ENCODE measurements at regions not wholly inside any gene's neighbourhood (a gene's known extent, or its start where the extent isn't known, plus 50 kb on each side); places are given as distances from the start of the nearest gene placed in this dataset.

DNA sequence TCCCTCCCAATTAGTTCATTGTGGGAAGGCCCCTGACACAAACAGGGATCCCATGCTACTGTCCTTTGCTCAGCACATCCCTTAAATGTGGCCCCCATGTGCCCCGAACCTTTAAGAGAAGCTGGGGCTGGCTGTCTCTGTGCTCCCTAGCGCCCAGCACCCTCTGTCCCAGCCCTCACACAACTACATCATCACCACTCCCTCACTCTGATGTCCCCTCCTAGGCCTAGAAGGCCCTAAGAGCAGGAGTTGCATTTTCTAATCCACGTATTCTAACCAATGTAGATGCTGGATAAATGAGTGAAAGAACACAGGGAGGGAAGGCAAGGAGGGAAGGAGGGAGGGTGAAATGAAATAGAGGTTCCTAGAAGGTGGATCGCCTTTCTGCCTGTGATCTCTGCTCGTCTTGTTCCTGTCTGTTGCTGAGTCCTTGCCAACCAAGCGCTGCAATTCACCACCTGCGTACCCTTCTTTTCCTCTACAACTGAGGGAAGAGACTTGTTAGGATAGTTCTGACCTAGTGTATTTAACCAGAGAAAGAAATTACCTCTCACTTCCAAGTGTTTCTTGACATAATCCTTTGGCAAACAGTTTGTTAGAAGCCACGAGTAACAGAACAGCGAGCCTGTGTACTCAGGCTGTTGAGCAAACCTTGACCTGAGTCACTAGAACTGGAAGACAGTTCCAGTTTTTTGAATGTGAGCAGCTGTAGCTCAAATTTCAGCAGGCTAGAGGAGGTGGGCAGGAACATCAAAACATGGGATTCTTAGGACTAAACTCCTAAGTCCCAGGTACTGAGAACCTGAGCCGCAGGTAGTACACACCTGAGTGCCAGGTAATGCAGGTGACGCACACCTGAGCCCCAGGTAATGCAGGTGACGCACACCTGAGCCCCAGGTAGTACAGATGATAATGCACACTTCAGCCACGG lies 181.5 kb upstream of the ID2 start:
- Histone ChIP-seq H3K9ac (ENCODE audit: low read length) (no peak overlapping the region), H3K4me3 (replicated peaks in 1 of 2; ENCODE audit: low read depth in 1 of 2, low read length in 2 of 2) (no peak overlapping the region), H3K27ac (ENCODE audit: low read depth, low read length) (no peak overlapping the region), H3K4me2 (ENCODE audit: low read length) (no peak overlapping the region), H3K9me2 (ENCODE audit: insufficient read depth) (no peaks in the 10 kb centered on the region), H3K4me1 (ENCODE audit: control insufficient read depth in 1 of 2, insufficient read depth in 2 of 2, low read length in 2 of 2) (no peaks in the 10 kb centered on the region), H3K36me3 (ENCODE audit: control insufficient read depth in 1 of 2, insufficient read depth in 2 of 2, low read length in 2 of 2) (no peaks in the 10 kb centered on the region), H2AFZ (ENCODE audit: low read depth, low read length, poor library complexity, severe bottlenecking) (no peak overlapping the region), H3K27me3 (ENCODE audit: insufficient read depth, low read length) (no peaks in the 10 kb centered on the region), H3K9me3 (ENCODE audit: control insufficient read depth in 1 of 2, insufficient read depth in 1 of 2, low read depth in 1 of 2, low read length in 2 of 2) (no peaks in the 10 kb centered on the region), H3K79me2 (ENCODE audit: insufficient read depth, low read length) (no peaks in the 10 kb centered on the region), H4K20me1 (ENCODE audit: insufficient read depth) (no peaks in the 10 kb centered on the region)
- RAD21 ChIA-PET (ENCODE audit: low non-redundant PET in 1 of 2, low total read pairs in 2 of 2, uncharacterized antibody in 2 of 2, unreplicated experiment in 2 of 2) = no interaction called here
- POLR2A ChIA-PET = no interaction called here
- intact Hi-C loops (cut with micrococcal nuclease) = no loop called here
- TF ChIP-seq ZFX (IDR thresholded peaks at IDR 0.05) = no peak
- no peak for DNase-seq (ENCODE audit: low read depth, low spot score)
- BruUV-seq (replicated peaks) = no TSS peak
- CTCF ChIA-PET = no interaction called here
- ATAC-seq = no peak

GRCh38 chr2:8501061-8501720 lies 180.7 kb upstream of the ID2 start:
- Histone ChIP-seq H3K79me2 (ENCODE audit: insufficient read depth, low read length) (no peaks in the 10 kb centered on the region), H4K20me1 (ENCODE audit: insufficient read depth) (no peaks in the 10 kb centered on the region), H3K9me3 (ENCODE audit: control insufficient read depth in 1 of 2, insufficient read depth in 1 of 2, low read depth in 1 of 2, low read length in 2 of 2) (no peaks in the 10 kb centered on the region), H2AFZ (ENCODE audit: low read depth, low read length, poor library complexity, severe bottlenecking) (no peak overlapping the region), H3K4me3 (replicated peaks in 1 of 2; ENCODE audit: low read depth in 1 of 2, low read length in 2 of 2) (no peak overlapping the region), H3K9me2 (ENCODE audit: insufficient read depth) (no peaks in the 10 kb centered on the region), H3K27me3 (ENCODE audit: insufficient read depth, low read length) (no peaks in the 10 kb centered on the region), H3K27ac (ENCODE audit: low read depth, low read length) (no peak overlapping the region), H3K4me1 (ENCODE audit: control insufficient read depth in 1 of 2, insufficient read depth in 2 of 2, low read length in 2 of 2) (no peaks in the 10 kb centered on the region), H3K36me3 (ENCODE audit: control insufficient read depth in 1 of 2, insufficient read depth in 2 of 2, low read length in 2 of 2) (no peaks in the 10 kb centered on the region), H3K9ac (ENCODE audit: low read length) (no peak overlapping the region), H3K4me2 (ENCODE audit: low read length) (no peak overlapping the region)
- ChIA-PET RAD21 (ENCODE audit: low non-redundant PET in 1 of 2, low total read pairs in 2 of 2, uncharacterized antibody in 2 of 2, unreplicated experiment in 2 of 2) (no interaction called here), POLR2A (no interaction called here), CTCF (no interaction called here)
- ATAC-seq = no peak
- TF ChIP-seq JUND (IDR thresholded peaks at IDR 0.05) (no peak), ZFX (IDR thresholded peaks at IDR 0.05) (no peak), ELF1 (IDR thresholded peaks at IDR 0.05; ENCODE audit: borderline replicate concordance, low read depth) (no peak), SRF (IDR thresholded peaks at IDR 0.05; ENCODE audit: low read depth) (no peak), POLR2A (IDR thresholded peaks at IDR 0.05; ENCODE audit: borderline replicate concordance, extremely low read depth, insufficient read depth, insufficient read length) (no peak), RAD21 (IDR thresholded peaks at IDR 0.05; ENCODE audit: low read depth) (no peak), CEBPB (IDR thresholded peaks at IDR 0.05; ENCODE audit: low read depth) (no peak)
- no TSS peak for BruUV-seq (replicated peaks)
- intact Hi-C loops (cut with micrococcal nuclease) = no loop called here
- no peak for DNase-seq (ENCODE audit: low read depth, low spot score)
